Gastroesophageal sphincter (tissue), 4 donors: ENCODE measurements at regions not wholly inside any gene's neighbourhood (a gene's known extent, or its start where the extent isn't known, plus 50 kb on each side); places are given as distances from the start of the nearest gene placed in this dataset.

Experiments
- ATAC-seq: fragments of 150-250 bp; one replicate; pipeline ENCODE4 v1.9.1; 2016; ENCODE audit warnings: mild to moderate bottlenecking, moderate library complexity
- H3K27ac ChIP-seq, 4 donors: fragments of 200-600 bp; sonication (generic) in 3 of 4; 1 replicate in 3 of 4; 2 replicates in 1 of 4; pipeline ENCODE4 v1.5.1; 2016 to 2019
- H3K27me3 ChIP-seq: fragments of 200-600 bp; sonication (generic); one replicate; pipeline ENCODE4 v1.5.1; 2019
- H3K36me3 ChIP-seq, 2 donors: fragments of 200-600 bp; sonication (generic); one replicate each; pipeline ENCODE4 v1.5.1; 2019; ENCODE audit warnings: control low read depth in 1 of 2
- H3K4me1 ChIP-seq, 3 donors: fragments of 200-600 bp; sonication (generic); 1 replicate in 2 of 3; 2 replicates in 1 of 3; pipeline ENCODE4 v1.5.1; 2016 to 2019; ENCODE audit warnings: control low read depth in 2 of 3
- H3K4me3 ChIP-seq, 2 donors: fragments of 200-600 bp; sonication (generic); one replicate each; pipeline ENCODE4 v1.5.1; 2019; ENCODE audit warnings: mild to moderate bottlenecking in 1 of 2, moderate library complexity in 1 of 2
- H3K9me3 ChIP-seq, 3 donors: fragments of 200-600 bp; sonication (generic); one replicate each; pipeline ENCODE4 v1.5.1; 2017 to 2019; ENCODE audit warnings: control low read depth in 2 of 3
- CTCF ChIP-seq, 4 experiments: fragments of 200-600 bp in 2 of 4; fragments of 450-650 bp in 2 of 4; sonication (generic) in 1 of 4; IDR thresholded peaks; one replicate each; pipeline ENCODE4 v1.5.1; 2017 to 2019; ENCODE audit warnings: antibody characterized with exemption in 4 of 4, mild to moderate bottlenecking in 2 of 4, moderate library complexity in 2 of 4
- EP300 ChIP-seq: sonication (generic); formaldehyde crosslinking; IDR thresholded peaks from one replicate; pipeline ENCODE4 v1.6.1; 2017; ENCODE audit warnings: antibody characterized with exemption, mild to moderate bottlenecking
- POLR2A ChIP-seq, 2 donors: fragments of 450-650 bp; IDR thresholded peaks; one replicate each; pipeline ENCODE4 v1.6.1; 2017; ENCODE audit warnings: antibody characterized with exemption in 2 of 2, mild to moderate bottlenecking in 2 of 2, moderate library complexity in 1 of 2
- POLR2AphosphoS5 ChIP-seq: sonication (generic); formaldehyde crosslinking; IDR thresholded peaks from one replicate; pipeline ENCODE4 v1.6.1; 2017; ENCODE audit warnings: antibody characterized with exemption
- WGBS, 2 donors: methylation state at CpG; one replicate each; pipeline ENCODE4 v1.1.5; 2018; ENCODE audit warnings: low coverage in 1 of 2; 5-methylcytosine and 5-hydroxymethylcytosine counted together

- no peaks in the 10 kb centered on the region for H3K4me1 ChIP-seq
- H3K27ac ChIP-seq: no peak overlapping the region
- TF ChIP-seq POLR2AphosphoS5 (no peak), EP300 (no peak), POLR2A (IDR thresholded peaks at IDR 0.05) (no peak), CTCF (IDR thresholded peaks at IDR 0.05) (no peak)
- no peak for ATAC-seq
- WGBS, 2 donors: 80 to 93% methylated on average over 2 to 3 of the region's 3 CpGs
- no peaks in the 10 kb centered on the region for H3K9me3 ChIP-seq
- peaks cover 0 to 21% of the 10 kb centered on the region in 2 donors for H3K36me3 ChIP-seq
- H3K27me3 ChIP-seq: no peaks in the 10 kb centered on the region
- H3K4me3 ChIP-seq: no peak overlapping the region
Measured at GRCh38 chr3:124491875-124492274, 238.4 kb upstream of the UMPS start.

- Histone ChIP-seq H3K9me3 (no peaks in the 10 kb centered on the region), H3K4me3 (no peak overlapping the region), H3K36me3 (peaks cover 0 to 21% of the 10 kb centered on the region in 2 donors), H3K4me1 (no peaks in the 10 kb centered on the region), H3K27ac (no peak overlapping the region), H3K27me3 (no peaks in the 10 kb centered on the region)
- TF ChIP-seq POLR2A (IDR thresholded peaks at IDR 0.05) (no peak), CTCF (IDR thresholded peaks at IDR 0.05) (peak; percentile 15 to 58 (median 34)), EP300 (no peak)
- WGBS, 2 donors: 59 to 74% methylated on average over 4 of the region's 4 CpGs
- peak; percentile 54 for ATAC-seq
Measured at GRCh38 chr3:124492824-124493223, 237.4 kb upstream of the UMPS start.

GRCh38 chr3:124496061-124496460 is 234.2 kb upstream of the UMPS start:
- Histone ChIP-seq H3K9me3 (no peaks in the 10 kb centered on the region), H3K27ac (no peak overlapping the region), H3K4me1 (no peaks in the 10 kb centered on the region), H3K4me3 (no peak overlapping the region), H3K27me3 (no peaks in the 10 kb centered on the region), H3K36me3 (no peaks in the 10 kb centered on the region)
- WGBS, 2 donors: no CpG with 5 or more reads among the region's 2 CpGs
- ATAC-seq: no peak
- no peak for TF ChIP-seq POLR2A (IDR thresholded peaks at IDR 0.05)
- TF ChIP-seq POLR2AphosphoS5: no peak
- TF ChIP-seq CTCF (IDR thresholded peaks at IDR 0.05): no peak
- TF ChIP-seq EP300: no peak

- TF ChIP-seq CTCF (IDR thresholded peaks at IDR 0.05) (no peak), POLR2AphosphoS5 (no peak), POLR2A (IDR thresholded peaks at IDR 0.05) (no peak), EP300 (no peak)
- Histone ChIP-seq H3K4me1 (no peaks in the 10 kb centered on the region), H3K36me3 (no peaks in the 10 kb centered on the region), H3K27ac (no peak overlapping the region), H3K27me3 (no peaks in the 10 kb centered on the region), H3K4me3 (no peak overlapping the region), H3K9me3 (no peaks in the 10 kb centered on the region)
- ATAC-seq: no peak
- WGBS, 2 donors: 75 to 100% methylated on average over 1 of the region's 1 CpG
Measured at GRCh38 chr3:124497487-124497886, 232.8 kb upstream of the UMPS start.

GRCh38 chr3:124498891-124499290 is 231.4 kb upstream of the UMPS start:
- H3K36me3 ChIP-seq: no peaks in the 10 kb centered on the region
- no peaks in the 10 kb centered on the region for H3K27me3 ChIP-seq
- no peak overlapping the region for H3K27ac ChIP-seq
- H3K4me1 ChIP-seq: peaks cover 0 to 1% (median 0%) of the 10 kb centered on the region in 3 donors
- no peak overlapping the region for H3K4me3 ChIP-seq
- H3K9me3 ChIP-seq: no peaks in the 10 kb centered on the region
- ATAC-seq: no peak
- no peak for TF ChIP-seq POLR2AphosphoS5
- no peak for TF ChIP-seq POLR2A (IDR thresholded peaks at IDR 0.05)
- no peak for TF ChIP-seq CTCF (IDR thresholded peaks at IDR 0.05)
- no peak for TF ChIP-seq EP300
- WGBS, 2 donors: 83 to 100% methylated on average over 1 of the region's 4 CpGs
